GM12878 (cell line): ENCODE measurements at regions not wholly inside any gene's neighbourhood (a gene's known extent, or its start where the extent isn't known, plus 50 kb on each side); places are given as distances from the start of the nearest gene placed in this dataset.
"Not testable (repeated sequence)": the region's sequence is repeated elsewhere in the genome, so short reads cannot be mapped to it uniquely, and the experiment has no call there.

Experiments used
- CHD1 ChIP-seq: IDR thresholded peaks from 2 replicates; pipeline ENCODE4 v1.6.1; 2012; ENCODE audit warnings: low read depth, low read length, improper control_type of control experiment
- EP300 ChIP-seq, 2 experiments: fragments of 150-350 bp in 1 of 2; IDR thresholded peaks; 2 replicates each; pipeline ENCODE4 v1.6.1; 2011 to 2012; ENCODE audit warnings: low read depth in 2 of 2, low read length in 2 of 2, borderline replicate concordance in 1 of 2, improper control_type of control experiment in 1 of 2, inconsistent platforms in 1 of 2; ENCODE audit not compliant: control insufficient read depth in 1 of 2
- KDM1A ChIP-seq: fragments of 200-600 bp; sonication (generic); IDR thresholded peaks from 2 replicates; pipeline ENCODE4 v1.6.1; 2016; ENCODE audit warnings: borderline replicate concordance
- MTA3 ChIP-seq: IDR thresholded peaks from 2 replicates; pipeline ENCODE4 v1.6.1; 2012; ENCODE audit warnings: low read length, inconsistent platforms, borderline replicate concordance
- MXI1 ChIP-seq: fragments of 150-350 bp; IDR thresholded peaks from 2 replicates; pipeline ENCODE4 v1.6.1; 2011; ENCODE audit warnings: low read depth, mild to moderate bottlenecking, inconsistent platforms, low read length, improper control_type of control experiment
- POLR2A ChIP-seq: IDR thresholded peaks from 2 replicates; pipeline ENCODE4 v1.6.1; 2011; ENCODE audit warnings: low read depth, mild to moderate bottlenecking, low read length
- SP1 ChIP-seq: IDR thresholded peaks from one replicate; pipeline ENCODE4 v1.6.1; 2011; ENCODE audit warnings: low read depth, low read length
- TCF7 ChIP-seq: IDR thresholded peaks from 2 replicates; pipeline ENCODE4 v1.6.1; 2014; ENCODE audit warnings: antibody characterized with exemption, borderline replicate concordance
- ZZZ3 ChIP-seq: IDR thresholded peaks from 2 replicates; pipeline ENCODE4 v1.6.1; 2011; ENCODE audit warnings: low read depth; ENCODE audit not compliant: control insufficient read depth, insufficient read length
- TF ChIP-seq, protein P1 (sequence below), 3 experiments: IDR thresholded peaks in 2 of 3; conservative IDR thresholded peaks in 1 of 3; 2 replicates each; pipeline ENCODE4 v1.5.1; 2011; ENCODE audit warnings: low read depth in 3 of 3, low read length in 3 of 3, mild to moderate bottlenecking in 3 of 3, control low read depth in 2 of 3, moderate library complexity in 2 of 3, inconsistent platforms in 1 of 3, mixed read lengths in 1 of 3; ENCODE audit not compliant: control insufficient read depth in 2 of 3, insufficient read depth in 1 of 3; ENCODE audit errors: extremely low read depth in 1 of 3
- TF ChIP-seq, protein P2 (sequence below): IDR thresholded peaks from 2 replicates; pipeline ENCODE4 v1.6.1; 2011; ENCODE audit warnings: borderline replicate concordance, low read depth, mild to moderate bottlenecking, moderate library complexity, low read length; ENCODE audit not compliant: insufficient read depth, poor library complexity, severe bottlenecking

DNA sequence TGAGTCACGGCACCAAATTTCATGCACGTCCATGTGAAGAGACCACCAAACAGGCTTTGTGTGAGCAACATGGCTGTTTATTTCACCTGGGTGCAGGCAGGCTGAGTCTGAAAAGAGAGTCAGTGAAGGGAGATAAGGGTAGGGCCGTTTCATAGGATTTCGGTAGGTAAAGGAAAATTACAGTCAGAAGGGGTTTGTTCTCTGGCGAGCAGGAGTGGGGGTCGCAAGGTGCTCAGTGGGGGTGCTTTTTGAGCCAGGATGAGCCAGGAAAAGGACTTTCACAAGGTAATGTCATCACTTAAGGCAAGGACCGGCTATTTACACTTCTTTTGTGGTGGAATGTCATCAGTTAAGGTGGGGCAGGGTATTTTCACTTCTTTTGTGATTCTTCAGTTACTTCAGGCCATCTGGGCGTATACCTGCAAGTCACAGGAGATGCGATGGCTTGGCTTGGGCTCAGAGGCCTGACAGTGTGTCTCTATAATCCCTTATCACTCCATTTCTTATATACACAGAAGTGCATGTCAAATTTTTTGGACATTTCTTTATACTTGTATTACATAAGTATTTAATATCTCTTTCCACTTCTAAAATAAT is 870.3 kb downstream of the TBL1XR1 start:
- not testable (repeated sequence) for TF ChIP-seq KDM1A; POLR2A; TCF7; MXI1; SP1; EP300 (IDR thresholded peaks at IDR 0.05; ENCODE audit: borderline replicate concordance in 1 of 2, control insufficient read depth in 1 of 2, low read depth in 2 of 2, low read length in 2 of 2); ZZZ3; CHD1; MTA3
- TF ChIP-seq, protein P1, sequence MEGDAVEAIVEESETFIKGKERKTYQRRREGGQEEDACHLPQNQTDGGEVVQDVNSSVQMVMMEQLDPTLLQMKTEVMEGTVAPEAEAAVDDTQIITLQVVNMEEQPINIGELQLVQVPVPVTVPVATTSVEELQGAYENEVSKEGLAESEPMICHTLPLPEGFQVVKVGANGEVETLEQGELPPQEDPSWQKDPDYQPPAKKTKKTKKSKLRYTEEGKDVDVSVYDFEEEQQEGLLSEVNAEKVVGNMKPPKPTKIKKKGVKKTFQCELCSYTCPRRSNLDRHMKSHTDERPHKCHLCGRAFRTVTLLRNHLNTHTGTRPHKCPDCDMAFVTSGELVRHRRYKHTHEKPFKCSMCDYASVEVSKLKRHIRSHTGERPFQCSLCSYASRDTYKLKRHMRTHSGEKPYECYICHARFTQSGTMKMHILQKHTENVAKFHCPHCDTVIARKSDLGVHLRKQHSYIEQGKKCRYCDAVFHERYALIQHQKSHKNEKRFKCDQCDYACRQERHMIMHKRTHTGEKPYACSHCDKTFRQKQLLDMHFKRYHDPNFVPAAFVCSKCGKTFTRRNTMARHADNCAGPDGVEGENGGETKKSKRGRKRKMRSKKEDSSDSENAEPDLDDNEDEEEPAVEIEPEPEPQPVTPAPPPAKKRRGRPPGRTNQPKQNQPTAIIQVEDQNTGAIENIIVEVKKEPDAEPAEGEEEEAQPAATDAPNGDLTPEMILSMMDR (IDR thresholded peaks at IDR 0.05 in 2 of 3, conservative IDR thresholded peaks at IDR 0.05 in 1 of 3; ENCODE audit: control insufficient read depth in 2 of 3, extremely low read depth in 1 of 3, insufficient read depth in 1 of 3, low read depth in 3 of 3, low read length in 3 of 3), result not testable (repeated sequence)
- TF ChIP-seq, protein P2, sequence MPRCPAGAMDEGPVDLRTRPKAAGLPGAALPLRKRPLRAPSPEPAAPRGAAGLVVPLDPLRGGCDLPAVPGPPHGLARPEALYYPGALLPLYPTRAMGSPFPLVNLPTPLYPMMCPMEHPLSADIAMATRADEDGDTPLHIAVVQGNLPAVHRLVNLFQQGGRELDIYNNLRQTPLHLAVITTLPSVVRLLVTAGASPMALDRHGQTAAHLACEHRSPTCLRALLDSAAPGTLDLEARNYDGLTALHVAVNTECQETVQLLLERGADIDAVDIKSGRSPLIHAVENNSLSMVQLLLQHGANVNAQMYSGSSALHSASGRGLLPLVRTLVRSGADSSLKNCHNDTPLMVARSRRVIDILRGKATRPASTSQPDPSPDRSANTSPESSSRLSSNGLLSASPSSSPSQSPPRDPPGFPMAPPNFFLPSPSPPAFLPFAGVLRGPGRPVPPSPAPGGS, result not testable (repeated sequence)
